ENCODE measurements at regions not wholly inside any gene's neighbourhood (a gene's known extent, or its start where the extent isn't known, plus 50 kb on each side); places are given as distances from the start of the nearest gene placed in this dataset.

DNA sequence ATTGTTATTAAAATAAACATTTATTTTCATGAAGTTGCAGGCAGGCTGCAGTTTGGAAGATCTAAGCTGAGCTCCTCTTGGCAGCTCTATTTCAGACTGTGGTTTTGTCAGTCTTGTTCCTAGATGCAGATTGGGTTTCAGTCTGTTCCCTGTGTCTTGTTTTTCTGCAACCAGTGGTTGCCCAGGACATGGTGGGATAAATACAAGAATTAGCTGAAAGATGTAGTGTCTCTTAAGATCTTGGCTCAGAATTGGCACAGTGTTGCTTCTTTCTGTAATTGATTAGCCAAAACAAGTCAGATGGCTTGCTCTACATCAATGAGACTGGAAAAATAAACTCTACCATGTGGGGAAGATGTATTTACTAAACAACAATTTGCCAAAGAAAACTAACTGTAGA is 283.0 kb upstream of the BOD1L1 start:
- ChIA-PET POLR2A (ENCODE audit: partially characterized antibody) (no interaction called here), CTCF (ENCODE audit: partially characterized antibody) (interaction anchor here (1.1 kb wide), 1 partner anchor 23 kb away, joined by 4 read pairs; no protein-coding TSS in a partner anchor)
- Histone ChIP-seq H3K27ac (ENCODE audit: low read depth, low read length) (no peak overlapping the region), H2BK12ac (ENCODE audit: low read depth, low read length) (no peak overlapping the region), H3K27me3 (replicated peaks in 1 of 4; ENCODE audit: control insufficient read depth in 3 of 4, extremely low read depth in 1 of 4, insufficient read depth in 3 of 4, low read length in 3 of 4) (no peaks in the 10 kb centered on the region), H3K14ac (ENCODE audit: insufficient read length) (no peak overlapping the region), H2AK5ac (ENCODE audit: low read depth, low read length) (no peak overlapping the region), H3K79me2 (ENCODE audit: control insufficient read depth in 1 of 2, insufficient read depth in 2 of 2, low read length in 2 of 2) (no peaks in the 10 kb centered on the region), H3K4me2 (ENCODE audit: insufficient read depth in 1 of 2, low read depth in 2 of 2, low read length in 2 of 2) (no peak overlapping the region), H2BK20ac (ENCODE audit: low read length) (no peak overlapping the region), H3K4ac (replicated peaks; ENCODE audit: insufficient read length, low read depth, low read length) (no peak overlapping the region), H3K4me1 (replicated peaks in 1 of 4; ENCODE audit: control insufficient read depth in 3 of 4, insufficient read depth in 4 of 4, low read length in 3 of 4) (no peaks in the 10 kb centered on the region), H4K5ac (ENCODE audit: insufficient read length, low read depth, low read length) (no peak overlapping the region), H3K23ac (ENCODE audit: insufficient read length) (no peak overlapping the region), H3K9me3 (ENCODE audit: insufficient read depth in 2 of 2, low read depth in 1 of 2, low read length in 1 of 2) (no peaks in the 10 kb centered on the region), H3K79me1 (ENCODE audit: low read depth, low read length) (no peaks in the 10 kb centered on the region), H3K56ac (replicated peaks; ENCODE audit: insufficient read length, low read depth, low read length) (no peak overlapping the region), H4K91ac (replicated peaks; ENCODE audit: insufficient read length, low read length) (no peak overlapping the region), H3K9ac (replicated peaks in 1 of 4; ENCODE audit: extremely low read depth in 1 of 4, low read depth in 3 of 4, low read length in 3 of 4) (no peak overlapping the region), H4K8ac (ENCODE audit: extremely low read depth, insufficient read depth, low read length) (no peak overlapping the region), H4K20me1 (replicated peaks in 1 of 2; ENCODE audit: control insufficient read depth in 1 of 2, insufficient read depth in 2 of 2, low read length in 2 of 2) (no peaks in the 10 kb centered on the region), H3K36me3 (ENCODE audit: control insufficient read depth in 2 of 4, insufficient read depth in 4 of 4, low read length in 3 of 4) (no peaks in the 10 kb centered on the region), H2BK15ac (ENCODE audit: low read length) (no peak overlapping the region), H3K4me3 (ENCODE audit: extremely low read depth in 1 of 4, insufficient read depth in 2 of 4, low read depth in 3 of 4, low read length in 4 of 4) (no peak overlapping the region), H2AFZ (ENCODE audit: low read length) (no peak overlapping the region), H3K18ac (ENCODE audit: extremely low read depth, low read length) (no peak overlapping the region), H2BK5ac (ENCODE audit: low read depth, low read length) (no peak overlapping the region), H2BK120ac (replicated peaks; ENCODE audit: low read depth, low read length) (no peak overlapping the region), H3K23me2 (ENCODE audit: low read depth, low read length) (peaks cover 1% of the 10 kb centered on the region; the same call in 1 of the 2 replicates)
- DNase-seq (ENCODE audit: low read depth in 1 of 2, low spot score in 2 of 2) (no peak), FAIRE-seq (no peak)
- TF ChIP-seq ZNF274 (IDR thresholded peaks at IDR 0.05; ENCODE audit: borderline replicate concordance, extremely low read depth, low read length) = no peak
- TF ChIP-seq MAFK (IDR thresholded peaks at IDR 0.05; ENCODE audit: low read depth, low read length) = no peak
- TF ChIP-seq GTF2F1 (IDR thresholded peaks at IDR 0.05; ENCODE audit: borderline replicate concordance, low read depth, low read length) = no peak
- no peak for TF ChIP-seq TAF7 (optimal IDR thresholded peaks at IDR 0.05; ENCODE audit: borderline replicate concordance, low read depth, low read length)
- TF ChIP-seq KDM4A (IDR thresholded peaks at IDR 0.05; ENCODE audit: low read depth, low read length, severe bottlenecking) = no peak
- no peak for TF ChIP-seq FOSL1 (IDR thresholded peaks at IDR 0.05; ENCODE audit: insufficient read depth, low read depth, low read length)
- no peak for TF ChIP-seq TEAD4 (IDR thresholded peaks at IDR 0.05; ENCODE audit: low read depth, low read length)
- TF ChIP-seq POLR2A (IDR thresholded peaks at IDR 0.05; ENCODE audit: control extremely low read depth in 1 of 2, low read depth in 2 of 2, low read length in 2 of 2) = no peak
- no peak for TF ChIP-seq ATF3 (IDR thresholded peaks at IDR 0.05; ENCODE audit: insufficient read depth, low read depth, low read length)

Measured in H1 (cell line).